ENCODE measurements at regions not wholly inside any gene's neighbourhood (a gene's known extent, or its start where the extent isn't known, plus 50 kb on each side); places are given as distances from the start of the nearest gene placed in this dataset.

- H3K27me3 ChIP-seq (ENCODE audit: insufficient read depth, low read depth, severe bottlenecking): no peaks in the 10 kb centered on the region
Observed at GRCh38 chr9:81292056-81292805, 397.1 kb downstream of the TLE1 start.

GRCh38 chr9:81289622-81290021, 399.7 kb downstream of the TLE1 start:
- Histone ChIP-seq H3K9me3 (ENCODE audit: severe bottlenecking) (no peaks in the 10 kb centered on the region), H3K27me3 (ENCODE audit: insufficient read depth, low read depth, severe bottlenecking) (no peaks in the 10 kb centered on the region), H3K36me3 (no peaks in the 10 kb centered on the region), H3K27ac (no peak overlapping the region), H3K4me3 (ENCODE audit: low read depth, low read length) (no peak overlapping the region)
- DNase-seq: no peak
- TF ChIP-seq CTCF (IDR thresholded peaks at IDR 0.05; ENCODE audit: low read depth, low read length): no peak

More at GRCh38 chr9:81292056-81292805, 397.1 kb downstream of the TLE1 start:
- no peak for DNase-seq
- no peak overlapping the region for H3K27ac ChIP-seq
- no peak for TF ChIP-seq CTCF (IDR thresholded peaks at IDR 0.05; ENCODE audit: low read depth, low read length)
- H3K9me3 ChIP-seq (ENCODE audit: severe bottlenecking): no peaks in the 10 kb centered on the region
- H3K4me3 ChIP-seq (ENCODE audit: low read depth, low read length): no peak overlapping the region
- H3K36me3 ChIP-seq: no peaks in the 10 kb centered on the region

GRCh38 chr9:81268048-81268447, 421.3 kb downstream of the TLE1 start:
- no peak for TF ChIP-seq CTCF (IDR thresholded peaks at IDR 0.05; ENCODE audit: low read depth, low read length)

GRCh38 chr9:81266674-81267073, 422.7 kb downstream of the TLE1 start:
- DNase-seq: no peak
- H3K9me3 ChIP-seq (ENCODE audit: severe bottlenecking): peaks cover 3% of the 10 kb centered on the region
- H3K27ac ChIP-seq: no peak overlapping the region
- no peak overlapping the region for H3K4me3 ChIP-seq (ENCODE audit: low read depth, low read length)
- no peaks in the 10 kb centered on the region for H3K27me3 ChIP-seq (ENCODE audit: insufficient read depth, low read depth, severe bottlenecking)
- no peak for TF ChIP-seq CTCF (IDR thresholded peaks at IDR 0.05; ENCODE audit: low read depth, low read length)
- no peaks in the 10 kb centered on the region for H3K36me3 ChIP-seq

More at GRCh38 chr9:81268048-81268447, 421.3 kb downstream of the TLE1 start:
- H3K36me3 ChIP-seq: no peaks in the 10 kb centered on the region
- no peak overlapping the region for H3K27ac ChIP-seq
- no peak overlapping the region for H3K4me3 ChIP-seq (ENCODE audit: low read depth, low read length)
- no peak for DNase-seq
- H3K9me3 ChIP-seq (ENCODE audit: severe bottlenecking): no peaks in the 10 kb centered on the region
- no peaks in the 10 kb centered on the region for H3K27me3 ChIP-seq (ENCODE audit: insufficient read depth, low read depth, severe bottlenecking)

- DNase-seq: no peak
- H3K9me3 ChIP-seq (ENCODE audit: severe bottlenecking): peaks cover 7% of the 10 kb centered on the region
- H3K36me3 ChIP-seq: no peaks in the 10 kb centered on the region
- H3K27me3 ChIP-seq (ENCODE audit: insufficient read depth, low read depth, severe bottlenecking): no peaks in the 10 kb centered on the region
- TF ChIP-seq CTCF (IDR thresholded peaks at IDR 0.05; ENCODE audit: low read depth, low read length): no peak
- H3K4me3 ChIP-seq (ENCODE audit: low read depth, low read length): no peak overlapping the region
- H3K27ac ChIP-seq: peak overlapping the region; percentile 93
Observed at GRCh38 chr9:81266086-81266485, 423.3 kb downstream of the TLE1 start.

GRCh38 chr9:81264516-81264915, 424.8 kb downstream of the TLE1 start:
- Histone ChIP-seq H3K27ac (peak overlapping the region; percentile 93), H3K9me3 (ENCODE audit: severe bottlenecking) (peaks cover 7% of the 10 kb centered on the region)
- DNase-seq: peak; percentile 87

More at GRCh38 chr9:81264516-81264915, 424.8 kb downstream of the TLE1 start:
- Histone ChIP-seq H3K4me3 (ENCODE audit: low read depth, low read length) (peak overlapping the region; percentile 43), H3K27me3 (ENCODE audit: insufficient read depth, low read depth, severe bottlenecking) (no peaks in the 10 kb centered on the region), H3K36me3 (no peaks in the 10 kb centered on the region)
- no peak for TF ChIP-seq CTCF (IDR thresholded peaks at IDR 0.05; ENCODE audit: low read depth, low read length)

Data from WERI-Rb-1 (cell line).